ENCODE measurements at regions not wholly inside any gene's neighbourhood (a gene's known extent, or its start where the extent isn't known, plus 50 kb on each side); places are given as distances from the start of the nearest gene placed in this dataset.

GRCh38 chr7:4556868-4557793, 125.0 kb upstream of the FOXK1 start:
- H3K4me1 ChIP-seq (replicated peaks in 1 of 2; ENCODE audit: control insufficient read depth in 2 of 2, insufficient read depth in 2 of 2, low read length in 2 of 2): no peaks in the 10 kb centered on the region
- no TSS peak for BruUV-seq (replicated peaks)
- H4K20me1 ChIP-seq (replicated peaks; ENCODE audit: control insufficient read depth, insufficient read depth, low read length): no peaks in the 10 kb centered on the region
- ATAC-seq (no peak), FAIRE-seq (no peak), DNase-seq (ENCODE audit: extremely low read depth in 1 of 4, low spot score in 3 of 4) (no peak)
- H2AFZ ChIP-seq (ENCODE audit: low read depth, low read length): no peak overlapping the region
- TF ChIP-seq THRAP3 (IDR thresholded peaks at IDR 0.05; ENCODE audit: borderline replicate concordance): no peak
- TF ChIP-seq SRSF3 (IDR thresholded peaks at IDR 0.05; ENCODE audit: insufficient read depth, low read length): no peak
- H3K27ac ChIP-seq (ENCODE audit: extremely low read depth, low read depth, low read length): no peak overlapping the region
- in situ Hi-C loops (cut with MboI) (no loop called here), intact Hi-C loops (cut with micrococcal nuclease) (no loop called here)
- H3K4me3 ChIP-seq: no peak overlapping the region
- no peak overlapping the region for H3K4me2 ChIP-seq (ENCODE audit: insufficient read depth, low read length)
- H3K36me3 ChIP-seq (ENCODE audit: control insufficient read depth, insufficient read depth, low read length): no peaks in the 10 kb centered on the region
- H3K9ac ChIP-seq (ENCODE audit: insufficient read depth in 1 of 2, low read depth in 2 of 2, low read length in 2 of 2): no peak overlapping the region
- WGBS (ENCODE audit: insufficient coverage, low coverage, missing lambda C conversion rate): 0% methylated on average over 18 of the region's 18 CpGs
- POLR2A ChIA-PET: interaction anchor here (1.1 kb wide), 1 partner anchor 46 kb away, joined by 3 read pairs; no protein-coding TSS in a partner anchor
- H3K9me1 ChIP-seq (ENCODE audit: control insufficient read depth, insufficient read depth, low read length): no peaks in the 10 kb centered on the region
- H3K9me3 ChIP-seq (replicated peaks; ENCODE audit: control insufficient read depth, insufficient read depth, low read depth, low read length): no peaks in the 10 kb centered on the region; the same call in 1 of the 2 replicates
- peaks cover 3 to 5% of the 10 kb centered on the region in 2 experiments; a peak in 1 of 5 replicates for H3K27me3 ChIP-seq (ENCODE audit: control insufficient read depth in 2 of 2, insufficient read depth in 2 of 2, low read length in 2 of 2)
- CTCF ChIA-PET (ENCODE audit: low intra/inter-chr PET ratio): no interaction called here
- H3K79me2 ChIP-seq (ENCODE audit: control insufficient read depth, insufficient read depth, low read length): no peaks in the 10 kb centered on the region

GRCh38 chr7:4561795-4562194, 120.3 kb upstream of the FOXK1 start:
- peak in 2 of 4 experiments; percentile 22 to 26 for DNase-seq (ENCODE audit: extremely low read depth in 1 of 4, low spot score in 3 of 4)
- Histone ChIP-seq H3K4me1 (replicated peaks in 1 of 2; ENCODE audit: control insufficient read depth in 2 of 2, insufficient read depth in 2 of 2, low read length in 2 of 2) (no peaks in the 10 kb centered on the region), H3K4me2 (ENCODE audit: insufficient read depth, low read length) (no peak overlapping the region), H3K9ac (ENCODE audit: insufficient read depth in 1 of 2, low read depth in 2 of 2, low read length in 2 of 2) (no peak overlapping the region), H3K36me3 (ENCODE audit: control insufficient read depth, insufficient read depth, low read length) (no peaks in the 10 kb centered on the region), H3K9me3 (replicated peaks; ENCODE audit: control insufficient read depth, insufficient read depth, low read depth, low read length) (no peaks in the 10 kb centered on the region), H3K4me3 (no peak overlapping the region), H2AFZ (ENCODE audit: low read depth, low read length) (no peak overlapping the region), H3K9me1 (ENCODE audit: control insufficient read depth, insufficient read depth, low read length) (no peaks in the 10 kb centered on the region), H3K27me3 (ENCODE audit: control insufficient read depth in 2 of 2, insufficient read depth in 2 of 2, low read length in 2 of 2) (peaks cover 3 to 9% of the 10 kb centered on the region in 2 experiments; a peak in 1 of 5 replicates), H4K20me1 (replicated peaks; ENCODE audit: control insufficient read depth, insufficient read depth, low read length) (no peaks in the 10 kb centered on the region), H3K79me2 (ENCODE audit: control insufficient read depth, insufficient read depth, low read length) (no peaks in the 10 kb centered on the region), H3K27ac (ENCODE audit: extremely low read depth, low read depth, low read length) (no peak overlapping the region)
- POLR2A ChIA-PET: no interaction called here
- CTCF ChIA-PET (ENCODE audit: low intra/inter-chr PET ratio): interaction anchor here (0.6 kb wide), 1 partner anchor 321 kb away, joined by 3 read pairs; no protein-coding TSS in a partner anchor
- in situ Hi-C loops (cut with MboI) (no loop called here), intact Hi-C loops (cut with micrococcal nuclease) (loop anchor here (2.0 kb wide), 1 partner anchor 71 kb away; no protein-coding TSS in a partner anchor)
- WGBS (ENCODE audit: insufficient coverage, low coverage, missing lambda C conversion rate): 6% methylated on average over 3 of the region's 3 CpGs
- FAIRE-seq: no peak
- BruUV-seq (replicated peaks): no TSS peak
- ATAC-seq: peak; percentile 85
- TF ChIP-seq FOXP1 (CRISPR knock-in tag; IDR thresholded peaks at IDR 0.05) (no peak), PHF21A (IDR thresholded peaks at IDR 0.05; ENCODE audit: borderline replicate concordance, low read depth) (no peak), PRPF4 (IDR thresholded peaks at IDR 0.05; ENCODE audit: insufficient read depth, low read depth, low read length, poor library complexity, severe bottlenecking) (no peak), CTCFL (IDR thresholded peaks at IDR 0.05; ENCODE audit: borderline replicate concordance, insufficient read depth, low read depth, low read length, poor library complexity, severe bottlenecking) (peak; percentile 42), ELK1 (CRISPR knock-in tag; IDR thresholded peaks at IDR 0.05) (no peak), CGGBP1 (CRISPR knock-in tag; IDR thresholded peaks at IDR 0.05) (no peak), KHSRP (IDR thresholded peaks at IDR 0.05) (no peak), DMBX1 (CRISPR knock-in tag; IDR thresholded peaks at IDR 0.05; ENCODE audit: borderline replicate concordance) (no peak)

Measured in K562 (cell line).